Calu3 (cell line): ENCODE measurements at regions not wholly inside any gene's neighbourhood (a gene's known extent, or its start where the extent isn't known, plus 50 kb on each side); places are given as distances from the start of the nearest gene placed in this dataset.

Source experiments
- BruUV-seq: library from RNA; stranded (reverse); fragments of 400-500 nt; replicated peaks from 2 replicates; lab custom pipeline; 2021; lab: Mats Ljungman, UMichigan
- CTCF ChIA-PET: fragments of 300-600 bp; sonication (Branson Sonifier 250); formaldehyde crosslinking; loops from one replicate; lab custom pipeline; 2022; ENCODE audit warnings: antibody characterized with exemption; lab: Charles Lee
- DNase-seq: peaks from one replicate; pipeline ENCODE4 v3.0.0; 2022
- H3K27ac Mint-ChIP-seq: one replicate; pipeline ENCODE4 v1.8.0; 2022; ENCODE audit warnings: mixed read lengths; ENCODE audit not compliant: unreplicated experiment
- H3K27me3 Mint-ChIP-seq: one replicate; pipeline ENCODE4 v1.8.0; 2022; ENCODE audit warnings: mixed read lengths; ENCODE audit not compliant: unreplicated experiment
- H3K36me3 Mint-ChIP-seq: one replicate; pipeline ENCODE4 v1.8.0; 2022; ENCODE audit warnings: mild to moderate bottlenecking, moderate library complexity, mixed read lengths; ENCODE audit not compliant: insufficient read depth, unreplicated experiment
- H3K4me1 Mint-ChIP-seq: one replicate; pipeline ENCODE4 v1.8.0; 2022; ENCODE audit warnings: mild to moderate bottlenecking, low read depth, mixed read lengths; ENCODE audit not compliant: unreplicated experiment
- H3K4me3 Mint-ChIP-seq: one replicate; pipeline ENCODE4 v1.8.0; 2022; ENCODE audit warnings: mild to moderate bottlenecking, low read depth, moderate library complexity, mixed read lengths; ENCODE audit not compliant: unreplicated experiment
- H3K9me3 Mint-ChIP-seq: one replicate; pipeline ENCODE4 v1.8.0; 2022; ENCODE audit warnings: low read depth, mixed read lengths; ENCODE audit not compliant: unreplicated experiment
- CTCF ChIP-seq: fragments of 200-600 bp; IDR thresholded peaks from one replicate; pipeline ENCODE4 v1.8.0; 2022; ENCODE audit warnings: antibody characterized with exemption; ENCODE audit not compliant: unreplicated experiment
- intact Hi-C: fragments of 100-400 bp; cut with micrococcal nuclease; formaldehyde crosslinking; loops from one replicate; pipeline ENCODE4 v1.10.0; 2022; ENCODE audit not compliant: unreplicated experiment

GRCh38 chr6:78580923-78581322 is 286.4 kb upstream of the IRAK1BP1 start:
- no peak overlapping the region for H3K27ac Mint-ChIP-seq
- no peaks in the 10 kb centered on the region for H3K36me3 Mint-ChIP-seq
- no peaks in the 10 kb centered on the region for H3K4me1 Mint-ChIP-seq
- H3K27me3 Mint-ChIP-seq = no peaks in the 10 kb centered on the region
- no TSS peak for BruUV-seq
- no peak for DNase-seq
- no peak overlapping the region for H3K4me3 Mint-ChIP-seq
- H3K9me3 Mint-ChIP-seq = no peaks in the 10 kb centered on the region
- CTCF ChIA-PET = no interaction called here
- intact Hi-C loops = no loop called here
- TF ChIP-seq CTCF = no peak

- intact Hi-C loops = no loop called here
- no peak overlapping the region for H3K4me3 Mint-ChIP-seq
- no peaks in the 10 kb centered on the region for H3K27me3 Mint-ChIP-seq
- DNase-seq = no peak
- no TSS peak for BruUV-seq
- H3K27ac Mint-ChIP-seq = no peak overlapping the region
- no peaks in the 10 kb centered on the region for H3K4me1 Mint-ChIP-seq
- H3K9me3 Mint-ChIP-seq = no peaks in the 10 kb centered on the region
- no peaks in the 10 kb centered on the region for H3K36me3 Mint-ChIP-seq
- CTCF ChIA-PET = interaction anchor here (0.6 kb wide), 1 partner anchor 64 kb away, joined by 3 read pairs; no protein-coding TSS in a partner anchor
- TF ChIP-seq CTCF = no peak
Measured at GRCh38 chr6:78583079-78583478, 284.3 kb upstream of the IRAK1BP1 start.

- H3K4me1 Mint-ChIP-seq = peaks cover 7% of the 10 kb centered on the region
- TF ChIP-seq CTCF = no peak
- H3K27ac Mint-ChIP-seq = no peak overlapping the region
- no peaks in the 10 kb centered on the region for H3K27me3 Mint-ChIP-seq
- no peak overlapping the region for H3K4me3 Mint-ChIP-seq
- CTCF ChIA-PET = interaction anchor here (0.6 kb wide), 1 partner anchor 767 kb away, joined by 4 read pairs; no protein-coding TSS in a partner anchor
- peaks cover 2% of the 10 kb centered on the region for H3K9me3 Mint-ChIP-seq
- no TSS peak for BruUV-seq
- no peak for DNase-seq
- intact Hi-C loops = no loop called here
- no peaks in the 10 kb centered on the region for H3K36me3 Mint-ChIP-seq
Measured at GRCh38 chr6:78589436-78589835, 277.9 kb upstream of the IRAK1BP1 start.

GRCh38 chr6:78593898-78594667 is 273.3 kb upstream of the IRAK1BP1 start:
- H3K27me3 Mint-ChIP-seq = no peaks in the 10 kb centered on the region
- CTCF ChIA-PET = no interaction called here
- intact Hi-C loops = no loop called here
- peaks cover 4% of the 10 kb centered on the region for H3K9me3 Mint-ChIP-seq
- no peak for DNase-seq
- no peak for TF ChIP-seq CTCF
- H3K36me3 Mint-ChIP-seq = peaks cover 4% of the 10 kb centered on the region
- BruUV-seq = no TSS peak
- peak overlapping the region; percentile 96 for H3K27ac Mint-ChIP-seq
- H3K4me1 Mint-ChIP-seq = peaks cover 46% of the 10 kb centered on the region
- no peak overlapping the region for H3K4me3 Mint-ChIP-seq
